GM12878 (cell line): ENCODE measurements at regions not wholly inside any gene's neighbourhood (a gene's known extent, or its start where the extent isn't known, plus 50 kb on each side); places are given as distances from the start of the nearest gene placed in this dataset.

Experiments used
- ATF7 ChIP-seq: fragments of 450-650 bp; IDR thresholded peaks from 2 replicates; pipeline ENCODE4 v1.6.1; 2016; ENCODE audit warnings: low read depth, mild to moderate bottlenecking
- BHLHE40 ChIP-seq, 2 experiments: fragments of 450-650 bp in 1 of 2; IDR thresholded peaks; 2 replicates each; pipeline ENCODE4 v1.6.1; 2011 to 2017; ENCODE audit warnings: low read depth in 2 of 2, borderline replicate concordance in 1 of 2, improper control_type of control experiment in 1 of 2, low read length in 1 of 2, mild to moderate bottlenecking in 1 of 2
- CBFB ChIP-seq: IDR thresholded peaks from 2 replicates; pipeline ENCODE4 v1.6.1; 2016; ENCODE audit warnings: antibody characterized with exemption, low read depth
- E2F8 ChIP-seq: fragments of 450-650 bp; IDR thresholded peaks from 2 replicates; pipeline ENCODE4 v1.6.1; 2018; ENCODE audit warnings: mild to moderate bottlenecking, low read depth, moderate library complexity; ENCODE audit not compliant: partially characterized antibody
- ETV6 ChIP-seq, 2 experiments: fragments of 450-650 bp in 1 of 2; IDR thresholded peaks in 1 of 2; conservative IDR thresholded peaks in 1 of 2; 2 replicates each; pipeline ENCODE4 v1.6.1; 2014; ENCODE audit warnings: antibody characterized with exemption in 1 of 2, borderline replicate concordance in 1 of 2, low read depth in 1 of 2, mild to moderate bottlenecking in 1 of 2, moderate library complexity in 1 of 2
- FOXM1 ChIP-seq: IDR thresholded peaks from 2 replicates; pipeline ENCODE4 v1.6.1; 2012; ENCODE audit warnings: low read depth, mild to moderate bottlenecking, inconsistent platforms, low read length, moderate library complexity
- IKZF2 ChIP-seq, 2 experiments: fragments of 450-650 bp; IDR thresholded peaks; 2 replicates each; pipeline ENCODE4 v1.6.1; 2017; ENCODE audit warnings: mild to moderate bottlenecking in 2 of 2, moderate library complexity in 2 of 2
- JUNB ChIP-seq: IDR thresholded peaks from 2 replicates; pipeline ENCODE4 v1.6.1; 2016; ENCODE audit warnings: antibody characterized with exemption, mild to moderate bottlenecking
- JUND ChIP-seq: IDR thresholded peaks from 2 replicates; pipeline ENCODE4 v1.6.1; 2012; ENCODE audit warnings: low read depth, mild to moderate bottlenecking, low read length, improper control_type of control experiment, moderate library complexity
- KDM1A ChIP-seq: fragments of 200-600 bp; sonication (generic); IDR thresholded peaks from 2 replicates; pipeline ENCODE4 v1.6.1; 2016; ENCODE audit warnings: borderline replicate concordance
- MAX ChIP-seq: IDR thresholded peaks from 2 replicates; pipeline ENCODE4 v1.6.1; 2012; ENCODE audit warnings: low read depth, low read length, improper control_type of control experiment
- MEF2B ChIP-seq: fragments of 450-650 bp; IDR thresholded peaks from 2 replicates; pipeline ENCODE4 v1.6.1; 2018; ENCODE audit warnings: mild to moderate bottlenecking, moderate library complexity; ENCODE audit not compliant: partially characterized antibody, poor library complexity, severe bottlenecking
- MYB ChIP-seq: fragments of 150-350 bp; IDR thresholded peaks from 2 replicates; pipeline ENCODE4 v1.6.1; 2014; ENCODE audit warnings: mild to moderate bottlenecking, low read depth, low read length, borderline replicate concordance
- NR2F1 ChIP-seq: fragments of 450-650 bp; conservative IDR thresholded peaks from 2 replicates; pipeline ENCODE4 v1.6.1; 2017; ENCODE audit warnings: mild to moderate bottlenecking
- POLR2AphosphoS5 ChIP-seq: IDR thresholded peaks from 2 replicates; pipeline ENCODE4 v1.6.1; 2011; ENCODE audit warnings: mild to moderate bottlenecking, low read length, inconsistent platforms
- RBBP5 ChIP-seq: fragments of 200-600 bp; sonication (generic); conservative IDR thresholded peaks from 2 replicates; pipeline ENCODE4 v1.6.1; 2016
- RELA ChIP-seq: fragments of 450-650 bp; IDR thresholded peaks from 2 replicates; pipeline ENCODE4 v1.8.0; 2014; ENCODE audit warnings: borderline replicate concordance; ENCODE audit not compliant: partially characterized antibody
- SIX5 ChIP-seq: IDR thresholded peaks from 2 replicates; pipeline ENCODE4 v1.6.1; 2011; ENCODE audit warnings: mild to moderate bottlenecking, low read depth, low read length, moderate library complexity; ENCODE audit not compliant: severe bottlenecking
- SMC3 ChIP-seq: IDR thresholded peaks from 2 replicates; pipeline ENCODE4 v1.6.1; 2011; ENCODE audit warnings: low read length, improper control_type of control experiment, borderline replicate concordance
- SREBF2 ChIP-seq: IDR thresholded peaks from 2 replicates; pipeline ENCODE4 v1.6.1; 2012; ENCODE audit warnings: mild to moderate bottlenecking, low read length
- STAT3 ChIP-seq: IDR thresholded peaks from 2 replicates; pipeline ENCODE4 v1.6.1; 2011; ENCODE audit warnings: low read depth, low read length, improper control_type of control experiment
- SUZ12 ChIP-seq: fragments of 200-600 bp; sonication (generic); IDR thresholded peaks from one replicate; pipeline ENCODE4 v1.6.1; 2018; ENCODE audit warnings: antibody characterized with exemption, mild to moderate bottlenecking; ENCODE audit not compliant: unreplicated experiment
- YY1 ChIP-seq: IDR thresholded peaks from 2 replicates; pipeline ENCODE4 v1.6.1; 2011; ENCODE audit warnings: low read depth, mild to moderate bottlenecking, low read length
- TF ChIP-seq, protein P1 (sequence below): fragments of 150-350 bp; IDR thresholded peaks from 2 replicates; pipeline ENCODE4 v1.6.1; 2016; ENCODE audit warnings: low read depth, low read length
- TF ChIP-seq, protein P2 (sequence below): fragments of 450-650 bp; IDR thresholded peaks from 2 replicates; pipeline ENCODE4 v1.6.1; 2017; ENCODE audit warnings: mild to moderate bottlenecking

- TF ChIP-seq E2F8 (no peak), MYB (no peak), SUZ12 (no peak), RBBP5 (no peak), YY1 (no peak), SMC3 (no peak), FOXM1 (no peak; the same call in 1 of the 2 replicates), JUNB (no peak; the same call in 1 of the 2 replicates), POLR2AphosphoS5 (no peak), MEF2B (peak; percentile 33), ATF7 (peak; percentile 39; the same call in 1 of the 2 replicates), ETV6 (conservative IDR thresholded peaks at IDR 0.05 in 1 of 2, IDR thresholded peaks at IDR 0.05 in 1 of 2; ENCODE audit: borderline replicate concordance in 1 of 2, low read depth in 1 of 2) (no peak), NR2F1 (no peak), SREBF2 (no peak), KDM1A (no peak), IKZF2 (IDR thresholded peaks at IDR 0.05) (peak; percentile 33 to 42; a peak in 2 of 4 replicates), STAT3 (no peak), BHLHE40 (IDR thresholded peaks at IDR 0.05; ENCODE audit: borderline replicate concordance in 1 of 2, low read depth in 2 of 2, low read length in 1 of 2) (no peak), SIX5 (no peak), MAX (no peak), JUND (no peak), RELA (no peak), CBFB (no peak)
- TF ChIP-seq, protein P1, sequence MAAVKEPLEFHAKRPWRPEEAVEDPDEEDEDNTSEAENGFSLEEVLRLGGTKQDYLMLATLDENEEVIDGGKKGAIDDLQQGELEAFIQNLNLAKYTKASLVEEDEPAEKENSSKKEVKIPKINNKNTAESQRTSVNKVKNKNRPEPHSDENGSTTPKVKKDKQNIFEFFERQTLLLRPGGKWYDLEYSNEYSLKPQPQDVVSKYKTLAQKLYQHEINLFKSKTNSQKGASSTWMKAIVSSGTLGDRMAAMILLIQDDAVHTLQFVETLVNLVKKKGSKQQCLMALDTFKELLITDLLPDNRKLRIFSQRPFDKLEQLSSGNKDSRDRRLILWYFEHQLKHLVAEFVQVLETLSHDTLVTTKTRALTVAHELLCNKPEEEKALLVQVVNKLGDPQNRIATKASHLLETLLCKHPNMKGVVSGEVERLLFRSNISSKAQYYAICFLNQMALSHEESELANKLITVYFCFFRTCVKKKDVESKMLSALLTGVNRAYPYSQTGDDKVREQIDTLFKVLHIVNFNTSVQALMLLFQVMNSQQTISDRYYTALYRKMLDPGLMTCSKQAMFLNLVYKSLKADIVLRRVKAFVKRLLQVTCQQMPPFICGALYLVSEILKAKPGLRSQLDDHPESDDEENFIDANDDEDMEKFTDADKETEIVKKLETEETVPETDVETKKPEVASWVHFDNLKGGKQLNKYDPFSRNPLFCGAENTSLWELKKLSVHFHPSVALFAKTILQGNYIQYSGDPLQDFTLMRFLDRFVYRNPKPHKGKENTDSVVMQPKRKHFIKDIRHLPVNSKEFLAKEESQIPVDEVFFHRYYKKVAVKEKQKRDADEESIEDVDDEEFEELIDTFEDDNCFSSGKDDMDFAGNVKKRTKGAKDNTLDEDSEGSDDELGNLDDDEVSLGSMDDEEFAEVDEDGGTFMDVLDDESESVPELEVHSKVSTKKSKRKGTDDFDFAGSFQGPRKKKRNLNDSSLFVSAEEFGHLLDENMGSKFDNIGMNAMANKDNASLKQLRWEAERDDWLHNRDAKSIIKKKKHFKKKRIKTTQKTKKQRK: no peak
- TF ChIP-seq, protein P2, sequence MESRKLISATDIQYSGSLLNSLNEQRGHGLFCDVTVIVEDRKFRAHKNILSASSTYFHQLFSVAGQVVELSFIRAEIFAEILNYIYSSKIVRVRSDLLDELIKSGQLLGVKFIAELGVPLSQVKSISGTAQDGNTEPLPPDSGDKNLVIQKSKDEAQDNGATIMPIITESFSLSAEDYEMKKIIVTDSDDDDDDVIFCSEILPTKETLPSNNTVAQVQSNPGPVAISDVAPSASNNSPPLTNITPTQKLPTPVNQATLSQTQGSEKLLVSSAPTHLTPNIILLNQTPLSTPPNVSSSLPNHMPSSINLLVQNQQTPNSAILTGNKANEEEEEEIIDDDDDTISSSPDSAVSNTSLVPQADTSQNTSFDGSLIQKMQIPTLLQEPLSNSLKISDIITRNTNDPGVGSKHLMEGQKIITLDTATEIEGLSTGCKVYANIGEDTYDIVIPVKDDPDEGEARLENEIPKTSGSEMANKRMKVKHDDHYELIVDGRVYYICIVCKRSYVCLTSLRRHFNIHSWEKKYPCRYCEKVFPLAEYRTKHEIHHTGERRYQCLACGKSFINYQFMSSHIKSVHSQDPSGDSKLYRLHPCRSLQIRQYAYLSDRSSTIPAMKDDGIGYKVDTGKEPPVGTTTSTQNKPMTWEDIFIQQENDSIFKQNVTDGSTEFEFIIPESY: no peak
Measured at GRCh38 chr18:25518716-25519053, 166.7 kb upstream of the ZNF521 start (continued).
